Stomach (tissue), 4 donors: ENCODE measurements at regions not wholly inside any gene's neighbourhood (a gene's known extent, or its start where the extent isn't known, plus 50 kb on each side); places are given as distances from the start of the nearest gene placed in this dataset.

Experiments used
- EP300 ChIP-seq: sonication (generic); formaldehyde crosslinking; IDR thresholded peaks from one replicate; pipeline ENCODE4 v1.6.1; 2017; ENCODE audit warnings: antibody characterized with exemption
- POLR2AphosphoS5 ChIP-seq, 3 donors: sonication (generic); formaldehyde crosslinking; IDR thresholded peaks; one replicate each; pipeline ENCODE4 v1.6.1; 2016; ENCODE audit warnings: antibody characterized with exemption in 3 of 3

- TF ChIP-seq POLR2AphosphoS5 (IDR thresholded peaks at IDR 0.05) (no peak), EP300 (no peak)
Observed at GRCh38 chr5:168228668-168229067, 62.8 kb upstream of the WWC1 start.
